ENCODE measurements at regions not wholly inside any gene's neighbourhood (a gene's known extent, or its start where the extent isn't known, plus 50 kb on each side); places are given as distances from the start of the nearest gene placed in this dataset.
A peak's percentile ranks its signal among the peaks of the same experiment; 100 is the strongest.
"Not testable (repeated sequence)": the region's sequence is repeated elsewhere in the genome, so short reads cannot be mapped to it uniquely, and the experiment has no call there.

GRCh38 chr17:64776720-64777414, 114.8 kb upstream of the SMURF2 start (continued):
- TF ChIP-seq ZBTB43 (CRISPR knock-in tag; conservative IDR thresholded peaks at IDR 0.05): peak; percentile 15; the same call in 1 of the 2 replicates
- TF ChIP-seq RXRB (CRISPR knock-in tag; IDR thresholded peaks at IDR 0.05; ENCODE audit: borderline replicate concordance): peak; percentile 55; the same call in 1 of the 2 replicates
- TF ChIP-seq ZMAT3 (CRISPR knock-in tag; conservative IDR thresholded peaks at IDR 0.05): 0 out of 2 replicates have a peak, but pooled peaks have one; percentile 55
- TF ChIP-seq HDAC2 (CRISPR knock-in tag; IDR thresholded peaks at IDR 0.05): peak; percentile 86
- TF ChIP-seq SIX1 (CRISPR knock-in tag; IDR thresholded peaks at IDR 0.05; ENCODE audit: borderline replicate concordance): 0 out of 2 replicates have a peak, but pooled peaks have one; percentile 40
- TF ChIP-seq ZNF280D (CRISPR knock-in tag; IDR thresholded peaks at IDR 0.05): peak; percentile 85; the same call in 1 of the 2 replicates
- peak; percentile 83 for TF ChIP-seq ZMYM3 (CRISPR knock-in tag; IDR thresholded peaks at IDR 0.05)
- TF ChIP-seq NONO (IDR thresholded peaks at IDR 0.05): not testable (repeated sequence)
- peak; percentile 83 for TF ChIP-seq NONO (CRISPR knock-in tag; conservative IDR thresholded peaks at IDR 0.05)
- TF ChIP-seq NFE2 (CRISPR knock-in tag; IDR thresholded peaks at IDR 0.05): 0 out of 2 replicates have a peak, but pooled peaks have one; percentile 10
- TF ChIP-seq ZNF788 (CRISPR knock-in tag; IDR thresholded peaks at IDR 0.05; ENCODE audit: borderline replicate concordance): peak; percentile 98
- TF ChIP-seq GABPA (IDR thresholded peaks at IDR 0.05; ENCODE audit: low read depth, low read length): peak; percentile 37; the same call in 1 of the 2 replicates
- peak; percentile 82 for TF ChIP-seq GABPA (CRISPR knock-in tag; IDR thresholded peaks at IDR 0.05; ENCODE audit: low read depth)
- TF ChIP-seq KDM5B (CRISPR knock-in tag; IDR thresholded peaks at IDR 0.05; ENCODE audit: borderline replicate concordance): peak; percentile 91; the same call in 1 of the 2 replicates
- TF ChIP-seq TBX2 (CRISPR knock-in tag; IDR thresholded peaks at IDR 0.05; ENCODE audit: borderline replicate concordance): peak; percentile 90
- peak; percentile 60; the same call in 1 of the 2 replicates for TF ChIP-seq GMEB1 (CRISPR knock-in tag; IDR thresholded peaks at IDR 0.05; ENCODE audit: borderline replicate concordance)
- peak; percentile 84 for TF ChIP-seq ZBTB25 (CRISPR knock-in tag; IDR thresholded peaks at IDR 0.05)
- peak; percentile 36; the same call in 1 of the 2 replicates for TF ChIP-seq ZNF460 (CRISPR knock-in tag; IDR thresholded peaks at IDR 0.05; ENCODE audit: borderline replicate concordance)
- TF ChIP-seq BRD4 (CRISPR knock-in tag; IDR thresholded peaks at IDR 0.05): 0 out of 2 replicates have a peak, but pooled peaks have one; percentile 29
- TF ChIP-seq ZNF572 (CRISPR knock-in tag; IDR thresholded peaks at IDR 0.05): peak; percentile 87; the same call in 1 of the 2 replicates
- peak; percentile 73 for TF ChIP-seq NR2C2 (CRISPR knock-in tag; IDR thresholded peaks at IDR 0.05; ENCODE audit: borderline replicate concordance)
- peak; percentile 70 for TF ChIP-seq ARHGAP35 (CRISPR knock-in tag; IDR thresholded peaks at IDR 0.05; ENCODE audit: borderline replicate concordance)
- TF ChIP-seq JUN (CRISPR knock-in tag; IDR thresholded peaks at IDR 0.05): peak; percentile 29; the same call in 1 of the 2 replicates

Measured in HepG2 (cell line).